ENCODE measurements at regions not wholly inside any gene's neighbourhood (a gene's known extent, or its start where the extent isn't known, plus 50 kb on each side); places are given as distances from the start of the nearest gene placed in this dataset.

DNA sequence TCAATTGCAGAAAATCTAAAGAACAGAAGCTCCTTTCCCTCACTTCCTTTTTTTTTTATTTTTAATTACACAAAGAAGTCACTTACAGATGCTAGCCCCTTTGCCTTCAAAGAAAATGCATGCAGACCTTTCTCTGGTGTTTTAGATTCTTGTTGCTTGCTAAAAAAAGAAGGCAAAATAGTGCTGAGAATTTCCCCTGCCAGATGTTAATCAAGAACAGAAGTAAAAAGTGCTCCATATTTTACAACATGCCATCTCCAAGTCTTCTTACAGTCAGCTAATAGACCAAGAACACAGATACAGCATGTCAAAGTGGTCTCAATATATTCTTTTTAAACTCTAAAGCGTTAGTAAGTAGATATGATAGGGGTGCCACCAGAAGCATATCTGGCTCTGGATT, 142.8 kb upstream of the RGMB start:
- TF ChIP-seq POLR2A (IDR thresholded peaks at IDR 0.05; ENCODE audit: low read depth, low read length) (no peak), TAF1 (IDR thresholded peaks at IDR 0.05; ENCODE audit: low read depth, low read length) (no peak), POLR2AphosphoS5 (IDR thresholded peaks at IDR 0.05; ENCODE audit: low read depth, low read length) (no peak)
